Mononuclear cell (primary cell): ENCODE measurements at regions not wholly inside any gene's neighbourhood (a gene's known extent, or its start where the extent isn't known, plus 50 kb on each side); places are given as distances from the start of the nearest gene placed in this dataset.

Experiments used
- H3K27me3 ChIP-seq: 2 replicates; pipeline ENCODE4 v1.6.0; 2011; ENCODE audit warnings: low read length, control low read depth; ENCODE audit not compliant: insufficient read depth
- H3K4me1 ChIP-seq: 2 replicates; pipeline ENCODE4 v1.5.1; 2011; ENCODE audit warnings: mild to moderate bottlenecking, low read length, control low read depth; ENCODE audit not compliant: insufficient read depth
- H3K4me3 ChIP-seq: 2 replicates; pipeline ENCODE4 v1.5.1; 2011; ENCODE audit warnings: mild to moderate bottlenecking, low read length, moderate library complexity
- H3K9me3 ChIP-seq: 2 replicates; pipeline ENCODE4 v1.5.1; 2011; ENCODE audit warnings: low read depth, mild to moderate bottlenecking, control low read depth, low read length

DNA sequence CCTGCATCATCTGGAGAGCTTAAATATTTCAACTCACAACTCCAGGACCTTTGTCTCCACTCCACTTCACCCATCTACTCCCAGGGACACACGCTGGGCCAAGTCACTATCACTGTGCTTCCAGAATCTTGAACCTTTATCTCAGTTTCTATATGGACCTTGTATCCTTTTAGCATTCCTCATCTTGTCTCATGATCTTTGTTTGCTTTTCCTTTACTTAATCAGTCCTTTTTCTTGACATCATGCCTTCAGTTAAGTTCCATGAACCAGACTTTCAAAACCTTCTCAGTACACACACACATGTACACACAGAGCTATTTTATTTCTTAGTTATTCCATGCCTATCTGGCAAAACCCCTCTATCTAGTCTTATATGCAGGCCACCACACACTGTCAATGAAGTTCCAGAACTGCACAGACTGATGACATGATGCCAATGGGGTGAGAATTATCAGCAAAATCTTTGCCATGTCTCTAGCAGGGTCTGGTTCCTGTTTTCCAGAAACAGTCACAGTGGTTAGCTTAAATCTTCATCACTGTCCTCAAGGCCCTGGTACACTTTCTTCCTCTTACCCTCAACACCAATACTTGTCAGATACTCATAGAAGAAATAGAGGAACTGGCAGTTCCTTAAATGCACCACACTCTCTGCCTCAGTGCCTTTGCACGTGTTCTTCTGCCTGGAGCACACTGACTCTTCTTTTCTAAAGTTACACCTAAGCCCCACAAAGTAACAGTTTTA lies 77.6 kb upstream of the STARD13 start:
- no peaks in the 10 kb centered on the region for H3K27me3 ChIP-seq
- H3K4me1 ChIP-seq = peaks cover 23% of the 10 kb centered on the region
- no peak overlapping the region for H3K4me3 ChIP-seq
- no peaks in the 10 kb centered on the region for H3K9me3 ChIP-seq

GRCh38 chr13:33364192-33364591 lies 78.6 kb upstream of the STARD13 start:
- Histone ChIP-seq H3K4me3 (no peak overlapping the region), H3K27me3 (no peaks in the 10 kb centered on the region), H3K9me3 (no peaks in the 10 kb centered on the region), H3K4me1 (peaks cover 24% of the 10 kb centered on the region)

DNA sequence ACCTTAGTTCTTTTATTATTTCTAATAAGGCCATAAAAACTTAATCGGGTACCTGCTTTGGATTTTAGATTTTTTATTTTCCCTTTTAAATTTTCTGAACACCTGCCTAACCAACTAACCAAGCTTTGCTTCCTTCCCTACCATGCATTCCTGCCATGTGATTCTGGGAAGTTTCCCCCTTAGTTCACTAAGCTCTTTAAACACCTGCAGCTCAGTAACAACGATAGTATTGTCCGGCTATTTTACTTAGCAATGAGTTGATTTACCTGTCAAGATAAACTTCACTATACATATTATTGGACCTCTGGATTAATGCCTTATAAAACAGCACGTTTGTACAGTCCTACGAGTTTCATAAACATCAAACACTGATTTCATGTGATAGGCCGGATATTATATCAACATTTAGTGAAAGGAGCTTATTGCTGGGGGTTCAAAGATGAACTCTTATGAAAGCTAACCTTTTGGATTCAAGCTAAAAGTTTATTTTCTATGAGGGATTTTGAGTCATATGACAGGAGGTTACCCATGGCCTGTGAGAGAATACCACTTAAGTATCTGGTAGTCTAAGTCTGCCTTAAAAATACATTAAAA lies 81.0 kb upstream of the STARD13 start:
- Histone ChIP-seq H3K4me3 (no peak overlapping the region), H3K27me3 (no peaks in the 10 kb centered on the region), H3K9me3 (no peaks in the 10 kb centered on the region), H3K4me1 (peaks cover 24% of the 10 kb centered on the region)

DNA sequence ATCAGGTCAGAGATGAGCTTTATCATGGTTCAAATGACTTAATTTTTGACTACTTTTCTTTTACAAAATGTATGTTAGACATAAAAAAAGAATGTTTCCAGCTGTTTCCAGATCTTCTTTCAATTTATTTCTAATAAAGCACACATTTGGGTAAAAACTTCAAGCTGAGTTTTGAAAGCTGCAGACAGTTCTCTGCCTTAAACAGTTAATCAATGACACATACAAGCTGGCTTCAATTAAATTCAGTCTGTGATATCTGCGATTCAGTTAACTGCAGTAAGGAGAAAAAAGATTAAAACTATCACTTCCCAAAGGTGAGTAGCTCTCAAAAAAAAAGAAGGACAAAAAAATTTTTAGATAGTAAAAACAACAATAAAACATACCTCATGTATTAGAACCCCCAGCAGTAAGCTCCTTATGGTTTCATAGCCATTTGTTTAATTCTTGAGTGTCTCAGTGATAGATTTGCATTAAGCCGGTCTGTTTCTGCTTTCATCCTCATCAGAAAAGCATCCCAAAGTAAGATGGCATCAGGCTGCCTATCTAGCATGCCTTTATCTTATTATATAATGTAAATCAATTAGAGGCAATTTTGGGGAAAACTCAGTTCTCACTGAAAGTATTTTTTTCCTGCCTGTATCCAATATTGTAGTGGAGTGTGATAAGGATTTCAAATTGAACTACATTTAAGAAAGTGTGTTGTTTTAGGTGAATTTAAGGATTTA lies 81.8 kb upstream of the STARD13 start:
- Histone ChIP-seq H3K27me3 (no peaks in the 10 kb centered on the region), H3K4me3 (no peak overlapping the region), H3K4me1 (peaks cover 24% of the 10 kb centered on the region), H3K9me3 (no peaks in the 10 kb centered on the region)

- no peaks in the 10 kb centered on the region for H3K27me3 ChIP-seq
- H3K4me3 ChIP-seq = no peak overlapping the region
- peaks cover 21% of the 10 kb centered on the region for H3K4me1 ChIP-seq
- no peaks in the 10 kb centered on the region for H3K9me3 ChIP-seq
Observed at GRCh38 chr13:33367926-33368325, 82.4 kb upstream of the STARD13 start.

DNA sequence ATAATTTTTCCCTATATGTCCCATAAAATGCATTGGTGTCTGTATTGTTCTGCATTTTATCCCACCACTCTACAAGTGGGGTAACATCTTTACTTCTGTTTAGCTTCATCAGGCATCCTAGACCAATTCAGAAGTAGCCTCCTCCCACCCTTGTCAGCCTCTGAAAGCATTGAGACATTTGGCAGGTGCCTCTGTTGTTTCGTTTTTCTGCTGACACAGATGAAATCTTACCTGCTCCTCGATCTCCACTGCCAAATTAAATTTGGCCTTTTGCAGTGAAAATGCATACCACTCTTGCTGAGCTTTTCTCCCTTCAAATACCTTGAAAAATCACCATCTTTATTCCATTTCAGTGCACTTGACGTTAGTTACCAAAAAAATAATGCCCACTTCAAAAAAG lies 83.5 kb upstream of the STARD13 start:
- H3K27me3 ChIP-seq = no peaks in the 10 kb centered on the region
- no peaks in the 10 kb centered on the region for H3K9me3 ChIP-seq
- H3K4me3 ChIP-seq = no peak overlapping the region
- peaks cover 13% of the 10 kb centered on the region for H3K4me1 ChIP-seq

DNA sequence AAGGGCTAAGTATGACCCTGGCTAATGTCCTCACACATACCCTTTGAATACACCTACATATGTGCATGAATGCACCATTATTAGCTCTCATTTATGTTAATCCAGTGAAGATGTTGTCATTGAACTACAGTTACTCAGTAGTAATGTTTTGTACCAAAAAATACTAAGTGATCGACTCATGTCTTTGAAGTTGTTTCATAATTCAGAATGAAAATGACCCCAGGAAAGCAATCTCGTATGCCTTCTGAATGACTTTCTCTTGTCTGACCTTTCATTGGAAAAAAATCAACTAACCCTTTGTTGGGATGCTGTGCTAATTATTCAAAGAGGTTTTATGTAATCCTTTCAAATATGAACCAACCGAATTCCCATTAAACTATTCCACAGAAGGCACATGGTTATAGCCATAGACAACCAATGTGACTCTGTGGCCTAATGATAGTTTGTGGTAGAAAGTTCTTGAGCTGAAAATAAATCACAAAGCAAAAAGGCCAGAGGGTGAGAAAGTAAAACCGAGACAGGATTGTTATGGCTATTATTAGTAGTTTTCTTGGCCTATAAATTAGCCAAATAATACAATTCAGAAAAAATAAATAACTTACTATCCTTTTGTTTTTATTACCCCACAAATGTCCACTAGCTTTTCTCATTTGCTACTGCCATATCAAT lies 86.8 kb upstream of the STARD13 start:
- Histone ChIP-seq H3K27me3 (no peaks in the 10 kb centered on the region), H3K4me1 (peaks cover 10% of the 10 kb centered on the region), H3K9me3 (no peaks in the 10 kb centered on the region), H3K4me3 (no peak overlapping the region)

GRCh38 chr13:33373624-33374023 lies 88.1 kb upstream of the STARD13 start:
- Histone ChIP-seq H3K9me3 (no peaks in the 10 kb centered on the region), H3K4me1 (no peaks in the 10 kb centered on the region), H3K4me3 (no peak overlapping the region), H3K27me3 (no peaks in the 10 kb centered on the region)

DNA sequence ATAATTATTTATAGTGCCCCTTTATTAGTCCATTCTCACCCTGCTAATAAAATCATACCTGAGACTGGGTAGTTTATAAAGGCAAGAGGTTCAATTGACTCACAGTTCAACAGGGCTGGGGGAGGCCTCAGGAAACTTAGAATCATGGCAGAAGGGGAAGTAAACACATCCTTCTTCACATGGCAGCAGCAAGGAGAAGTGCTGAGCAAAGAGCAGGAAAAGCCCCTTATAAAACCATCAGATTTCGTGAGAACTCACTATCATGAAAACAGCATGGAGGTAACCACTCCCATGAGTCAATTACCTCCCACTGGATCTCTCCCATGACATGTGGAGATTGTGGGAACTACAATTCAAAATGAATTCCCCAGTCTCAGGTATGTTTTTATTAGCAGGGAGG lies 89.9 kb upstream of the STARD13 start:
- H3K4me3 ChIP-seq = no peak overlapping the region

DNA sequence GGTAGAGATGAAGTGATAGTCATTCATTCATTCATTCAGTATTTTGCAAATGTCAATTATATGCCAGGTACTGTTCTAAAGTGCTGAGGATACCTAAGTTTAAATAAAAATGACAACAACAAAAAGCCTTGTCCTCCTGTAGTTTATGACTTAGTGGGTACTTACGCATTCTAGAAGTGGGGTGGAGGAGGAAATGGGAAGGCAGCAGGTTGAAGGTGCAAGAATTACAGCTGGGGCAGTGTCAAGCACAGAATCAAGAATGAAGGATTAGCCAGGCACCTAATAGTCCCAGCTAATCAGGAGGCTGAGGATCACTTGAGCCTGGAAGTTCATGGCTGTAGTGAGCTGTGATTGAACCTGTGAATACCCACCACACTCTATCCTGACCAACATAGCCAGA lies 90.7 kb upstream of the STARD13 start:
- Histone ChIP-seq H3K4me3 (no peak overlapping the region), H3K4me1 (no peaks in the 10 kb centered on the region), H3K9me3 (no peaks in the 10 kb centered on the region), H3K27me3 (no peaks in the 10 kb centered on the region)

More for the DNA sequence above, 89.9 kb upstream of the STARD13 start:
- Histone ChIP-seq H3K9me3 (no peaks in the 10 kb centered on the region), H3K4me1 (no peaks in the 10 kb centered on the region), H3K27me3 (no peaks in the 10 kb centered on the region)

GRCh38 chr13:33377411-33377810 lies 91.9 kb upstream of the STARD13 start:
- Histone ChIP-seq H3K4me1 (no peaks in the 10 kb centered on the region), H3K4me3 (no peak overlapping the region), H3K27me3 (no peaks in the 10 kb centered on the region), H3K9me3 (no peaks in the 10 kb centered on the region)

DNA sequence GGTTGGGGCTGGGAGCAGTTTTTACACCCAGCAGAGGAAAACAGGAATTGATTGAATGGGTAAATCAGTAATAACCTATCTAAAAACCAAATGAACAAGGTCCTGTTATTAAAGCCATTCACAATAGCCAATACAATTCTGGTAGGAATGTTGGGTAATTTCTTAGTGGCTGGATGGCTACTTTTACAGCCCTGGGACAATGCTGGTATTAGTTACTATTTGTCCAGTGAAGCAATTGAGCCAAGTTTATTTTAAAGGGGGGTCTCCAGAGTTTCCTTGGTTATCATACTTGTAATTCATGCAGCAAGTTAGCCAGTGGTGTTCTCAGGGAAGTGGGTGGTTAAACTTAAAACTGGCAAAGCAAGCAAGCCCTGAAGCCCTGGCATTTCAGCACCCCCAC lies 92.3 kb upstream of the STARD13 start:
- H3K4me3 ChIP-seq = no peak overlapping the region
- H3K27me3 ChIP-seq = no peaks in the 10 kb centered on the region
- no peaks in the 10 kb centered on the region for H3K4me1 ChIP-seq
- no peaks in the 10 kb centered on the region for H3K9me3 ChIP-seq

- Histone ChIP-seq H3K4me1 (no peaks in the 10 kb centered on the region), H3K4me3 (no peak overlapping the region), H3K27me3 (no peaks in the 10 kb centered on the region), H3K9me3 (no peaks in the 10 kb centered on the region)
Observed at GRCh38 chr13:33379608-33380007, 94.1 kb upstream of the STARD13 start.

DNA sequence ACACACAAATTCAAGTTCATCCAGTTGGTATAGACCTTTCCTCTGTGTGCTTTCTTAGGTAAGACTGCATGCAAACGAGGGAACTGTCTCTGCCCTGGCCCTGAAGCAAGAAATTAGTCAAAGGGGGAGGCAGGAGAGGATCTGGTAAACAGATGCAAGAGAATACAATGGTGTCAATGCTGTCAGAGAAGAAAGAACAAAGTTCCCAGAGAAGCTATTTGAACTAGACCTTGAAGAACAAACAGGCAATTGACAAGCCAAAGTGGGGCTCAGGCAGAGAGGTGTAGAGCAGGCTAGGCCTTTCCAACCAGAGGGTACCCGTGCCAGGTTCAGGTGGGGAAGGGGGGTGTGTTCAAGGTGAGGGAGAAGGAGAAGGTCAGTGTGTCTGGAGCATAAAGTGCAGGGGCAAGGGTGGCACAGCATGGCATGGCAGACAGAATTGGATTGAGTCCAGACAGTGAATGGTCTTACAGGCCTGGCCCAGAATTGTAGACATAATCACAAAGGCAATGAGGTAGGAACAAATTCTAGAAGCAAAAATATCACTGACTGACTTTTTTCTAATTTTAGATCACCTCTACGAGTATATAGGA lies 95.0 kb upstream of the STARD13 start:
- Histone ChIP-seq H3K27me3 (no peaks in the 10 kb centered on the region), H3K9me3 (no peaks in the 10 kb centered on the region), H3K4me3 (no peak overlapping the region), H3K4me1 (no peaks in the 10 kb centered on the region)

GRCh38 chr13:33381180-33381579 lies 95.6 kb upstream of the STARD13 start:
- Histone ChIP-seq H3K4me1 (no peaks in the 10 kb centered on the region), H3K9me3 (no peaks in the 10 kb centered on the region), H3K27me3 (no peaks in the 10 kb centered on the region), H3K4me3 (no peak overlapping the region)
